Activated CD8-positive, alpha-beta memory T cell treated with anti-CD3 and anti-CD28 coated beads, Interleukin-2, amount 50 U/mL, for 1 hour (primary cell): ENCODE measurements at regions not wholly inside any gene's neighbourhood (a gene's known extent, or its start where the extent isn't known, plus 50 kb on each side); places are given as distances from the start of the nearest gene placed in this dataset.

ENCODE experiments used
- DNase-seq: peaks from one replicate; pipeline ENCODE4 v3.0.0-alpha.2; 2020; ENCODE audit errors: extremely low read depth

- DNase-seq, result no peak
These were observed 336.6 kb downstream of the EN1 start for GRCh38 chr2:118510807-118511206.

GRCh38 chr2:118509319-118510004 is 338.0 kb downstream of the EN1 start:
- no peak for DNase-seq

GRCh38 chr2:118508282-118508681 is 339.2 kb downstream of the EN1 start:
- no peak for DNase-seq

GRCh38 chr2:118505436-118505835 is 342.0 kb downstream of the EN1 start:
- no peak for DNase-seq

- DNase-seq, result no peak
These were observed 345.3 kb downstream of the EN1 start for GRCh38 chr2:118502106-118502505.

- DNase-seq, result no peak
These were observed 348.5 kb downstream of the EN1 start for GRCh38 chr2:118498943-118499342.

- no peak for DNase-seq
These were observed 350.4 kb downstream of the EN1 start for GRCh38 chr2:118496870-118497611.

- no peak for DNase-seq
These were observed 351.0 kb downstream of the EN1 start for GRCh38 chr2:118496467-118496866.

GRCh38 chr2:118495290-118495689 is 352.2 kb downstream of the EN1 start:
- no peak for DNase-seq

GRCh38 chr2:118493213-118493612 is 354.2 kb downstream of the EN1 start:
- DNase-seq, result no peak

GRCh38 chr2:118492335-118492734 is 355.1 kb downstream of the EN1 start:
- no peak for DNase-seq

- DNase-seq, result no peak
These were observed 357.1 kb downstream of the EN1 start for GRCh38 chr2:118490330-118490729.

- DNase-seq, result no peak
These were observed 357.6 kb downstream of the EN1 start for GRCh38 chr2:118489712-118490299.

- DNase-seq, result no peak
These were observed 366.1 kb downstream of the EN1 start for GRCh38 chr2:118481299-118481698.

- DNase-seq, result no peak
These were observed 368.4 kb downstream of the EN1 start for GRCh38 chr2:118479020-118479419.

- no peak for DNase-seq
These were observed 370.2 kb downstream of the EN1 start for GRCh38 chr2:118477111-118477862.

- no peak for DNase-seq
These were observed 371.7 kb downstream of the EN1 start for GRCh38 chr2:118475622-118476205.

GRCh38 chr2:118474541-118474920 is 372.9 kb downstream of the EN1 start:
- no peak for DNase-seq

- no peak for DNase-seq
These were observed 373.5 kb downstream of the EN1 start for GRCh38 chr2:118473846-118474540.

- no peak for DNase-seq
These were observed 374.2 kb downstream of the EN1 start for GRCh38 chr2:118473241-118473640.

- no peak for DNase-seq
These were observed 377.2 kb downstream of the EN1 start for GRCh38 chr2:118470297-118470696.
